Heart left ventricle (tissue), 16 donors: ENCODE measurements at regions not wholly inside any gene's neighbourhood (a gene's known extent, or its start where the extent isn't known, plus 50 kb on each side); places are given as distances from the start of the nearest gene placed in this dataset.
A peak's percentile ranks its signal among the peaks of the same experiment; 100 is the strongest.

Source experiments
- ATAC-seq, 4 donors: fragments of 200-7000 bp; cut with Tn5 transposase; one replicate each; pipeline ENCODE4 v1.9.1; 2020 to 2022; ENCODE audit warnings: moderate library complexity in 4 of 4, mild to moderate bottlenecking in 3 of 4, moderate number of reproducible peaks in 1 of 4
- DNase-seq, 5 donors: peaks; one replicate each; pipeline ENCODE4 v3.0.0-alpha.2; 2020
- H3K27ac ChIP-seq, 12 donors: fragments of 200-600 bp; sonication (generic) in 4 of 12; one replicate each; pipeline versions ENCODE4 v1.5.0 to v1.8.0; 2016 to 2022; ENCODE audit warnings: mild to moderate bottlenecking in 2 of 12
- H3K27me3 ChIP-seq, 9 donors: fragments of 200-600 bp; sonication (generic) in 2 of 9; one replicate each; pipeline versions ENCODE4 v1.5.1 to v1.8.0; 2016 to 2022; ENCODE audit warnings: mild to moderate bottlenecking in 3 of 9
- H3K36me3 ChIP-seq, 9 donors: fragments of 200-600 bp; sonication (generic) in 2 of 9; one replicate each; pipeline versions ENCODE4 v1.5.0 to v1.8.0; 2018 to 2022; ENCODE audit warnings: mild to moderate bottlenecking in 2 of 9
- H3K4me1 ChIP-seq, 12 donors: fragments of 200-600 bp; sonication (generic) in 4 of 12; one replicate each; pipeline versions ENCODE4 v1.5.0 to v1.8.0; 2016 to 2022; ENCODE audit warnings: mild to moderate bottlenecking in 3 of 12
- H3K4me3 ChIP-seq, 12 donors: fragments of 200-600 bp; sonication (generic) in 4 of 12; one replicate each; pipeline versions ENCODE4 v1.5.0 to v1.8.0; 2017 to 2022; ENCODE audit warnings: mild to moderate bottlenecking in 9 of 12, moderate library complexity in 4 of 12
- H3K9me3 ChIP-seq, 12 donors: fragments of 200-600 bp; sonication (generic) in 4 of 12; one replicate each; pipeline versions ENCODE4 v1.5.0 to v1.8.0; 2016 to 2022; ENCODE audit warnings: mild to moderate bottlenecking in 1 of 12
- POLR2A ChIP-seq, 2 donors: fragments of 450-650 bp; IDR thresholded peaks; one replicate each; pipeline ENCODE4 v1.6.1; 2017; ENCODE audit warnings: antibody characterized with exemption in 2 of 2, mild to moderate bottlenecking in 2 of 2, moderate library complexity in 2 of 2
- WGBS, 4 donors: extraction: QIAGEN DNeasy Blood & Tissue Kit in 2 of 4; methylation state at CpG; one replicate each; pipeline versions ENCODE4 v1.1.5 to v1.1.7; 2013 to 2018; 5-methylcytosine and 5-hydroxymethylcytosine counted together
- intact Hi-C, 10 donors: fragments of 100-400 bp; cut with DNase I; formaldehyde crosslinking; loops; one replicate each; pipeline versions ENCODE4 v1.11.1 to v1.14.2; 2022
- TF ChIP-seq, protein P1 (sequence below), 12 donors: fragments of 200-600 bp; sonication (generic) in 4 of 12; IDR thresholded peaks; one replicate each; pipeline versions ENCODE4 v1.5.0 to v1.8.0; 2018 to 2022; ENCODE audit warnings: antibody characterized with exemption in 12 of 12, mild to moderate bottlenecking in 5 of 12
- donor health status: ischemic (EF 13 %, LVEDD 7.1; RV severe dilation, severe dysfunction).
- donor health status: healthy with polysubstance abuse.
- donor health status: DM: no; HTN: yes; CAD: no.
- donor health status: DM: no; HTN: no; CAD: no.
- donor health status: ischemic (EF 25% LVEDD 6.9; RV normal size, moderate dysfunction).
- donor health status: ischemic (EF 25% LVEDD 5.7; RV mildly dilated, moderate dysfunction).
- donor health status: healthy.
- donor health status: DM: yes; HTN: yes; CAD: no.
- donor health status: ischemic (EF 35%, LVEDD 5.7; RV mildly dilated, moderate dysfunction).
- donor health status: nonischemic (EF 11% LVEDD 7.7; RV severe dilation, severe dysfunction).
- donor health status: DM: yes; HTN: yes; CAD: no.
- donor health status: PGD.
- donor health status: ischemic (EF 29% LVEDD 5.4; RV normal size, mild dysfunction).
- donor health status: nonischemic (EF 23%, LVEDD 6.1; RV moderate dilation, normal function).

DNA sequence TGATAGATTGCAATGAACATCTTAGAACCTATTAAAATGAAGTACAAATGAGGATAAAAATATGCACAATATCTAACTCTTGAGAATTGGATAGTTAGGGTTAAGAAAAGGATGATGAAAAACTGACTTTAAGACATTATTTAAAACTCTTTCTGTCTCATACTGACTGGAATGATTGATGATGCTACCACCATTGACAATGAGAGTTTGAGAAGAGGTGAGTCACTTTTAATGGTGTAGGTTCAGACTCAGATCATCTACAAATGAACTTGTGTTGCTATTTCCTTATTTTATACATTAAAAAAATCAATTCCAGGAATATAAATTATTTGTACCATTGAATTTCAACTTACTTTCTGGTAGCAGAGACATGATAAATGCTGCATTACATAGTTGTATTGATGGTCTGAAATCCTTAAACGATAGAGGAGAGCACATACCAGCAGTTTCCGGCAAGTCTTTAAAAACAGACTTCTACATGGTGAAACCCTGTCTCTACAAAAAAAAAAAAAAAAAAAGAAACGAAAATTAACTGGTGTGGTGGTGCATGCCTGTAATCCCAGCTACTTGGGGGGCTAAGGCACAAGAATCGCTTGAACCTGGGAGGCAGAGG is 409.0 kb downstream of the OTOL1 start:
- intact Hi-C loops: no loop called here
- TF ChIP-seq POLR2A (IDR thresholded peaks at IDR 0.05): no peak
- TF ChIP-seq, protein P1, sequence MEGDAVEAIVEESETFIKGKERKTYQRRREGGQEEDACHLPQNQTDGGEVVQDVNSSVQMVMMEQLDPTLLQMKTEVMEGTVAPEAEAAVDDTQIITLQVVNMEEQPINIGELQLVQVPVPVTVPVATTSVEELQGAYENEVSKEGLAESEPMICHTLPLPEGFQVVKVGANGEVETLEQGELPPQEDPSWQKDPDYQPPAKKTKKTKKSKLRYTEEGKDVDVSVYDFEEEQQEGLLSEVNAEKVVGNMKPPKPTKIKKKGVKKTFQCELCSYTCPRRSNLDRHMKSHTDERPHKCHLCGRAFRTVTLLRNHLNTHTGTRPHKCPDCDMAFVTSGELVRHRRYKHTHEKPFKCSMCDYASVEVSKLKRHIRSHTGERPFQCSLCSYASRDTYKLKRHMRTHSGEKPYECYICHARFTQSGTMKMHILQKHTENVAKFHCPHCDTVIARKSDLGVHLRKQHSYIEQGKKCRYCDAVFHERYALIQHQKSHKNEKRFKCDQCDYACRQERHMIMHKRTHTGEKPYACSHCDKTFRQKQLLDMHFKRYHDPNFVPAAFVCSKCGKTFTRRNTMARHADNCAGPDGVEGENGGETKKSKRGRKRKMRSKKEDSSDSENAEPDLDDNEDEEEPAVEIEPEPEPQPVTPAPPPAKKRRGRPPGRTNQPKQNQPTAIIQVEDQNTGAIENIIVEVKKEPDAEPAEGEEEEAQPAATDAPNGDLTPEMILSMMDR (IDR thresholded peaks at IDR 0.05): no peak
- Histone ChIP-seq H3K4me3 (no peak overlapping the region), H3K36me3 (no peaks in the 10 kb centered on the region), H3K9me3 (no peaks in the 10 kb centered on the region), H3K27me3 (no peaks in the 10 kb centered on the region), H3K27ac (no peak overlapping the region), H3K4me1 (no peaks in the 10 kb centered on the region)
- ATAC-seq: no peak
- 76 to 87% (median 83%) methylated on average over 4 of the region's 4 CpGs for WGBS, 4 donors
- DNase-seq: no peak

DNA sequence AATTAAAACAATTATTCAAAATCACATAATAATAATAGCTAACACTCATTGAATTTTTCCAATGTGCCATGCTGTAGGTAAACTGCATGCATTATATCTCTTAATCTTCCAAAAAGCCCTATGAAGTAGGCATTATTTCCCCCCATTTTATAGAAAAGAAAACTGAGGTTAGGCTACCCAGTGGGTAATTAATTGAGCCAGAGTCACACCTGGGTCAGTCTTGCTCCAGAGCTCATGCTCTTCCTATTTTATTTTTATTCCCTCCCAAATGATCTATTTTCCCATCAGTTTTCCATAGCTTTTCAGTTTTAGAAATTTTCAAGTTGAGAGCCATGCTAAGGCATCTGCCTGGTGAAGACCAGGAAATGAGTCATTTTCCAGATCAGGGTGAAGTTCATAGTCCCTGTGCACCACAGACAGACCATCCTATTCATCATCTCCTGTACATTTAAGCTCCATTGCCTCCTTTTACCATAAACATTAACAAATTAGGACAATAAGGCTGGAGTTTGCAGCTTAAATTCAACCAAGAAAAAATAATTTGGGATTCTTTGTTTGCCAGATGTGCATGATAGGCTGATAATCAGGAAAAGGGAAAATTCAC is 417.3 kb downstream of the OTOL1 start:
- DNase-seq (no peak), ATAC-seq (no peak)
- H3K9me3 ChIP-seq: no peaks in the 10 kb centered on the region
- TF ChIP-seq POLR2A (IDR thresholded peaks at IDR 0.05): no peak
- TF ChIP-seq, protein P1 (IDR thresholded peaks at IDR 0.05): no peak
- intact Hi-C loops: loop anchor here in 1 of 10 donors (10.0 kb wide), 1 partner anchor 1711 kb away; no protein-coding TSS in a partner anchor
- no peaks in the 10 kb centered on the region for H3K36me3 ChIP-seq
- no peaks in the 10 kb centered on the region for H3K27me3 ChIP-seq
- peaks cover 0 to 6% (median 0%) of the 10 kb centered on the region in 12 donors for H3K4me1 ChIP-seq
- H3K4me3 ChIP-seq: no peak overlapping the region
- no peak overlapping the region for H3K27ac ChIP-seq

DNA sequence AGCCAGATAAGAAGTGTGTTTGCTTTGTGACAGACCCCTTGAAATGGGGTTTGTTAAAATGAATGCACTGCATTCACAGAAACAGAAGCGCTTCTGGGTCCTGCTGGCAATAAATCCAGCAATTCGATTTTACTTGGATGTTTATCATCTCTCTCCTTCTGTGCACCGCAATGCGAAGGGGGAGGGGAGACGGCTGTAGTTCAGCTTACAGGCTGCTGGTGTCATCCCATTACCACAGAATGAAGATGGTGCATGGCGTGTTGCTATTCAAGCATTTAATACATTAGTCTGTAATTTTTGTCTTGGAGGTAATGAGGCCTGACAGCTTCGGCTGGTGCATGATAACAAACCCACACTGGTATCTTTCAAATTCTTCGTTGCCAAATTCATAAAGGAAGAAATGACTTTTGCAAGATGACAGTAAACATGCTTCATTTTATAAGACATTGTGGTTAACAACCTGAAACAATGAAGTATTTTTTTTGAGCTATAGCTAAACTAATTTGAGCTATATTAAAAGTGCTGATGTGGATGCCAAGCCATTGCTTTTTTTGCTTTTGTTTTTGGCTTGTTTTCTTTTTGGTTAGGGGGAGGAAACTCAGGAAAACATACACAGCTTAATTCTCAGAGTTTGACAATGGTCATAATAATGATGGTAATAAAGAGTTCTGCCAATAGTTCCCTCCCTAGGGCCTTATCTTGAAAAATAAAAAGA is 418.3 kb downstream of the OTOL1 start:
- Histone ChIP-seq H3K27ac (no peak overlapping the region), H3K27me3 (no peaks in the 10 kb centered on the region), H3K4me3 (no peak overlapping the region), H3K36me3 (no peaks in the 10 kb centered on the region), H3K9me3 (no peaks in the 10 kb centered on the region), H3K4me1 (peaks cover 0 to 6% (median 0%) of the 10 kb centered on the region in 12 donors)
- intact Hi-C loops: loop anchor here in 1 of 10 donors (10.0 kb wide), 1 partner anchor 1710 kb away; no protein-coding TSS in a partner anchor
- 10 to 22% (median 19%) methylated on average over 8 of the region's 8 CpGs for WGBS, 4 donors
- ATAC-seq (peak; percentile 72 to 86 (median 78)), DNase-seq (peak in 3 of 5 donors; percentile 8 to 31 (median 22))
- no peak for TF ChIP-seq POLR2A (IDR thresholded peaks at IDR 0.05)
- TF ChIP-seq, protein P1 (IDR thresholded peaks at IDR 0.05): peak; percentile 9 to 69 (median 52)

DNA sequence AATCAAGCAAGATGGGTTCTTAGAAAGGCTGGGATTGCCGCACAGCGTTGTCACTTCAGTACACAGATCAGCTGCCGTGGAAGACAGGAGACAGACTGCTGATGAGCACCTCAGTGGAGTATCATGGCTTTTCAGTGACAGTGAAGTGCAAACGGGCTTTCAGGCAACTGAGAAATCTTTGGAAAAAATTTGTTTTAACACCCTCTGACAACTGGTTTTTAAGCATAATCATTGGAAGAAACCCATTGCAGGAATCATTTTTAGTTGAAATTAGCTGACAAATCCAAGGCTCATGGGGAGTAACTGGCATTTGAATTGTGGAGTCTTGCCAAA is 418.8 kb downstream of the OTOL1 start:
- ATAC-seq: no peak
- intact Hi-C loops: loop anchor here in 1 of 10 donors (10.0 kb wide), 1 partner anchor 1709 kb away; no protein-coding TSS in a partner anchor
- TF ChIP-seq, protein P1 (IDR thresholded peaks at IDR 0.05): no peak
- TF ChIP-seq POLR2A (IDR thresholded peaks at IDR 0.05): no peak
- Histone ChIP-seq H3K4me3 (no peak overlapping the region), H3K4me1 (peaks cover 0 to 6% (median 0%) of the 10 kb centered on the region in 12 donors), H3K27me3 (no peaks in the 10 kb centered on the region), H3K9me3 (no peaks in the 10 kb centered on the region), H3K27ac (no peak overlapping the region), H3K36me3 (no peaks in the 10 kb centered on the region)
- no peak for DNase-seq
- 20 to 38% (median 28%) methylated on average over 4 of the region's 4 CpGs for WGBS, 4 donors
